KMS-11 (cell line): ENCODE measurements at regions not wholly inside any gene's neighbourhood (a gene's known extent, or its start where the extent isn't known, plus 50 kb on each side); places are given as distances from the start of the nearest gene placed in this dataset.

Experiments
- H2AFZ ChIP-seq: fragments of 200-600 bp; sonication (generic); 2 replicates; pipeline ENCODE4 v1.6.1; 2016; ENCODE audit warnings: antibody characterized with exemption, mixed run types, low read depth
- H3K27ac ChIP-seq: fragments of 200-600 bp; sonication (generic); 2 replicates; pipeline ENCODE4 v1.6.1; 2016; ENCODE audit warnings: mild to moderate bottlenecking, mixed run types
- H3K27me3 ChIP-seq: fragments of 200-600 bp; sonication (generic); 2 replicates; pipeline ENCODE4 v1.6.1; 2017; ENCODE audit warnings: mild to moderate bottlenecking, low read depth, mixed run types, moderate library complexity; ENCODE audit not compliant: insufficient read depth
- H3K36me3 ChIP-seq: fragments of 200-600 bp; sonication (generic); 2 replicates; pipeline ENCODE4 v1.6.1; 2017; ENCODE audit warnings: mild to moderate bottlenecking, mixed run types; ENCODE audit not compliant: insufficient read depth
- H3K4me1 ChIP-seq: fragments of 200-600 bp; sonication (generic); 2 replicates; pipeline ENCODE4 v1.6.1; 2016; ENCODE audit warnings: mild to moderate bottlenecking, low read depth, mixed run types; ENCODE audit not compliant: poor library complexity, severe bottlenecking
- H3K4me2 ChIP-seq: fragments of 200-600 bp; sonication (generic); 2 replicates; pipeline ENCODE4 v1.7.0; 2016; ENCODE audit warnings: mild to moderate bottlenecking, mixed run types
- H3K4me3 ChIP-seq: fragments of 200-600 bp; sonication (generic); IDR thresholded peaks from 2 replicates; pipeline ENCODE4 v1.6.1; 2017; ENCODE audit warnings: low read depth, low read length, mixed read lengths; ENCODE audit not compliant: insufficient read depth
- H3K79me2 ChIP-seq: fragments of 200-600 bp; sonication (generic); 2 replicates; pipeline ENCODE4 v1.6.1; 2016; ENCODE audit warnings: low read depth, mixed run types; ENCODE audit not compliant: insufficient read depth
- H3K9ac ChIP-seq: fragments of 200-600 bp; sonication (generic); 2 replicates; pipeline ENCODE4 v1.6.1; 2016; ENCODE audit warnings: mild to moderate bottlenecking, mixed run types
- H4K20me1 ChIP-seq: fragments of 200-600 bp; sonication (generic); 2 replicates; pipeline ENCODE4 v1.6.1; 2016; ENCODE audit warnings: mild to moderate bottlenecking, mixed run types; ENCODE audit not compliant: insufficient read depth
- TF ChIP-seq, protein P1 (sequence below): fragments of 200-600 bp; sonication (generic); conservative IDR thresholded peaks from 2 replicates; pipeline ENCODE4 v1.6.1; 2017; ENCODE audit warnings: low read depth, mild to moderate bottlenecking, antibody characterized with exemption, low read length, moderate library complexity, mixed read lengths

DNA sequence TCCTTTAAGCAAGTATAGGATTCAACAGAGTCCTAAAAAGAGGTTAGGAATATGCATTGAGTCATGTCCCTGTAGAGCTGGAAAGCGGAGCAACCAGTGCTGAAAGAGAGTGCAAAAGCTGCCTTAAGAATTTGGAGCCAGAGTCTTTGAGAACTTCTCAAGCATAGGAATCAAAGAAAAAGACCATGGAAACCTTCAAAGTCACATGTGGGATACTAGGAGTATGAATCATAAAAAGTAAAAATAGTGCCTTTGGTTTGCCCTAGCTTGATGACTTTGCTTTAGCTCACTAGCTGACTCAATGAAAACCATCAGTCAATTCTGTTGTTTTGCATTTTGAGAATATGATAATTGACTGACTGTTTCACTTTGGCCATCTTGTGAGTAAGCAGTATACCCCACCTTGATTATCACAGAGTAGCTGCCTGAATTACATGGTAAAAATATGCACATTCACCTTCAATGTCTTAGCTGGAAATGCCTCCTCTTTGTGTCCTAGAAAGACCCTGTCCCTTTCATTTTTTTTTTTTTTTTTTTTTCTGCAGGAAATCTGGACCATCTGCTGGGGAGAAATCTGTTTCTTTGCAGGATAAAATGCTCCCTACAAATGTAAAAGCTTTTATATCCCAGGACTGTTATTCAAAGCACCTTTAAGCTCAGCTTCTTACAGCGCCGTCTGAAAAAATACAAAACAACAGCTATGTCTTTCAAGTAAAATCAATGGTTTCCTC, 248.6 kb upstream of the KRR1 start:
- Histone ChIP-seq H3K79me2 (no peaks in the 10 kb centered on the region), H3K4me3 (no peak overlapping the region), H3K4me1 (no peaks in the 10 kb centered on the region), H3K4me2 (no peak overlapping the region), H3K27me3 (no peaks in the 10 kb centered on the region), H2AFZ (no peak overlapping the region), H3K36me3 (no peaks in the 10 kb centered on the region), H3K9ac (no peak overlapping the region), H3K27ac (no peak overlapping the region), H4K20me1 (no peaks in the 10 kb centered on the region)
- TF ChIP-seq, protein P1, sequence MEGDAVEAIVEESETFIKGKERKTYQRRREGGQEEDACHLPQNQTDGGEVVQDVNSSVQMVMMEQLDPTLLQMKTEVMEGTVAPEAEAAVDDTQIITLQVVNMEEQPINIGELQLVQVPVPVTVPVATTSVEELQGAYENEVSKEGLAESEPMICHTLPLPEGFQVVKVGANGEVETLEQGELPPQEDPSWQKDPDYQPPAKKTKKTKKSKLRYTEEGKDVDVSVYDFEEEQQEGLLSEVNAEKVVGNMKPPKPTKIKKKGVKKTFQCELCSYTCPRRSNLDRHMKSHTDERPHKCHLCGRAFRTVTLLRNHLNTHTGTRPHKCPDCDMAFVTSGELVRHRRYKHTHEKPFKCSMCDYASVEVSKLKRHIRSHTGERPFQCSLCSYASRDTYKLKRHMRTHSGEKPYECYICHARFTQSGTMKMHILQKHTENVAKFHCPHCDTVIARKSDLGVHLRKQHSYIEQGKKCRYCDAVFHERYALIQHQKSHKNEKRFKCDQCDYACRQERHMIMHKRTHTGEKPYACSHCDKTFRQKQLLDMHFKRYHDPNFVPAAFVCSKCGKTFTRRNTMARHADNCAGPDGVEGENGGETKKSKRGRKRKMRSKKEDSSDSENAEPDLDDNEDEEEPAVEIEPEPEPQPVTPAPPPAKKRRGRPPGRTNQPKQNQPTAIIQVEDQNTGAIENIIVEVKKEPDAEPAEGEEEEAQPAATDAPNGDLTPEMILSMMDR: no peak

GRCh38 chr12:75759196-75759595, 247.8 kb upstream of the KRR1 start:
- H3K4me2 ChIP-seq: no peak overlapping the region
- TF ChIP-seq, protein P1: no peak
- H3K4me1 ChIP-seq: no peaks in the 10 kb centered on the region
- H3K27me3 ChIP-seq: no peaks in the 10 kb centered on the region
- no peaks in the 10 kb centered on the region for H4K20me1 ChIP-seq
- no peak overlapping the region for H2AFZ ChIP-seq
- no peaks in the 10 kb centered on the region for H3K36me3 ChIP-seq
- no peak overlapping the region for H3K4me3 ChIP-seq
- no peaks in the 10 kb centered on the region for H3K79me2 ChIP-seq
- H3K27ac ChIP-seq: no peak overlapping the region
- H3K9ac ChIP-seq: no peak overlapping the region

GRCh38 chr12:75756771-75757170, 245.4 kb upstream of the KRR1 start:
- Histone ChIP-seq H3K4me2 (no peak overlapping the region), H3K27me3 (no peaks in the 10 kb centered on the region)

DNA sequence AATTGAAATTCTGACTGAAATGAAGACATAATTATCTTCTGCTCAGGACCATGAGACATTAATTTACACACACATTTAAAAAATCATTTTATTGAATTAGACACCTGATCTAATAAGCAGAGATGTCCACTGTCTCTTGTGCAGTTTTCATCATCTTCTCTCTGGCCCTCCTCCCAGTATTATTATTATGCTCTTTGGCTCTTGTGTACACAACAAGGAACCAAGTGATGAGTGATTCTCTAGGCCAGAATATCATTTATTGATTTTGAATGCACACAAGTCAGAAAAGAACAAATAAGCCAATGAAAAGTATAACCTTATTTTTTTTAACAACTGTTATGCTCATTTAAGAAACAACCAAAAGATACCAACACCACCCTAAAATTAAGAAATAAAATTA, 244.7 kb upstream of the KRR1 start:
- H3K4me2 ChIP-seq: no peak overlapping the region
- H4K20me1 ChIP-seq: no peaks in the 10 kb centered on the region
- H3K9ac ChIP-seq: no peak overlapping the region
- TF ChIP-seq, protein P1: no peak
- H3K36me3 ChIP-seq: no peaks in the 10 kb centered on the region
- no peak overlapping the region for H3K4me3 ChIP-seq
- no peaks in the 10 kb centered on the region for H3K27me3 ChIP-seq
- no peaks in the 10 kb centered on the region for H3K79me2 ChIP-seq
- H2AFZ ChIP-seq: no peak overlapping the region
- no peak overlapping the region for H3K27ac ChIP-seq
- H3K4me1 ChIP-seq: no peaks in the 10 kb centered on the region

More at GRCh38 chr12:75756771-75757170, 245.4 kb upstream of the KRR1 start:
- Histone ChIP-seq H3K4me3 (no peak overlapping the region), H3K27ac (no peak overlapping the region), H3K36me3 (no peaks in the 10 kb centered on the region), H2AFZ (no peak overlapping the region), H3K9ac (no peak overlapping the region), H3K79me2 (no peaks in the 10 kb centered on the region), H4K20me1 (no peaks in the 10 kb centered on the region), H3K4me1 (no peaks in the 10 kb centered on the region)
- TF ChIP-seq, protein P1: no peak
